ENCODE measurements at regions not wholly inside any gene's neighbourhood (a gene's known extent, or its start where the extent isn't known, plus 50 kb on each side); places are given as distances from the start of the nearest gene placed in this dataset.

DNA sequence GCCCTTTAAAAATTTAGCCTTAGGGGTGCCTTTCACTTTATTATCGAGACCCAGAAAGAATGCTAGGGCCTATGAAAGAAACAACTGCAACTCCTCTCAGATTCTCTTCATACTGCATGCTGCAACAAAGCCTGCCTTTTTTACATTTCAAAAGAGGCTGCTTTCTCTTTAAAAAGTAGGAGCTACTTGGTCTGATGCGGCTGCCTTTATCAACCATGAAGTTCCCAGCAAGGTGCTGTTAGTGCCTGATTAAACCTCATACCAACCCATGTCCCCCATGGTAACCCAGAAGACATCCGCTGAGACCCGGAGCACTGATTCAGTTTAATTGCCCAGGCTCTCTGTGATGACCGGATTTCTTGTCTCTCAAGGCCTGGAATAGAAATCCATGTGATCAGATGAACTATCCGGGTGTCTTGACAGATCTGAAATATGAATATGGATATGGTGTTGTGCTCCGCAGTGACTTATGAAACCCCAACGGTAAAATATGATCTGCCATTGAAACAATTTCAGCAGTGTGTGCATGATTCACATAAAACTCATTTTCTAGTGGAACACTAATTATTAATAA, 368.3 kb downstream of the ZNF521 start:
- H3K27me3 Mint-ChIP-seq (ENCODE audit: low read depth in 2 of 2): peaks cover 14 to 39% of the 10 kb centered on the region in 2 donors
- DNase-seq (no peak), ATAC-seq (no peak)
- Histone ChIP-seq H3K36me3 (ENCODE audit: control insufficient read depth, insufficient read depth, low read length) (no peaks in the 10 kb centered on the region), H3K27me3 (ENCODE audit: control insufficient read depth, insufficient read depth, low read length) (no peaks in the 10 kb centered on the region), H3K4me3 (ENCODE audit: low read length) (no peak overlapping the region), H3K9me3 (ENCODE audit: control insufficient read depth, insufficient read depth, low read length) (no peaks in the 10 kb centered on the region), H3K27ac (ENCODE audit: low read length) (no peak overlapping the region), H3K4me1 (ENCODE audit: control insufficient read depth, insufficient read depth, low read length) (no peaks in the 10 kb centered on the region)
- H3K9me3 Mint-ChIP-seq: no peaks in the 10 kb centered on the region
- TF ChIP-seq, protein P1, sequence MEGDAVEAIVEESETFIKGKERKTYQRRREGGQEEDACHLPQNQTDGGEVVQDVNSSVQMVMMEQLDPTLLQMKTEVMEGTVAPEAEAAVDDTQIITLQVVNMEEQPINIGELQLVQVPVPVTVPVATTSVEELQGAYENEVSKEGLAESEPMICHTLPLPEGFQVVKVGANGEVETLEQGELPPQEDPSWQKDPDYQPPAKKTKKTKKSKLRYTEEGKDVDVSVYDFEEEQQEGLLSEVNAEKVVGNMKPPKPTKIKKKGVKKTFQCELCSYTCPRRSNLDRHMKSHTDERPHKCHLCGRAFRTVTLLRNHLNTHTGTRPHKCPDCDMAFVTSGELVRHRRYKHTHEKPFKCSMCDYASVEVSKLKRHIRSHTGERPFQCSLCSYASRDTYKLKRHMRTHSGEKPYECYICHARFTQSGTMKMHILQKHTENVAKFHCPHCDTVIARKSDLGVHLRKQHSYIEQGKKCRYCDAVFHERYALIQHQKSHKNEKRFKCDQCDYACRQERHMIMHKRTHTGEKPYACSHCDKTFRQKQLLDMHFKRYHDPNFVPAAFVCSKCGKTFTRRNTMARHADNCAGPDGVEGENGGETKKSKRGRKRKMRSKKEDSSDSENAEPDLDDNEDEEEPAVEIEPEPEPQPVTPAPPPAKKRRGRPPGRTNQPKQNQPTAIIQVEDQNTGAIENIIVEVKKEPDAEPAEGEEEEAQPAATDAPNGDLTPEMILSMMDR (IDR thresholded peaks at IDR 0.05): no peak
- H3K27ac Mint-ChIP-seq: no peak overlapping the region
- no peaks in the 10 kb centered on the region for H3K36me3 Mint-ChIP-seq
- no peak overlapping the region for H3K4me3 Mint-ChIP-seq
- no peaks in the 10 kb centered on the region for H3K4me1 Mint-ChIP-seq
- intact Hi-C loops (cut with micrococcal nuclease): no loop called here
- whole genome bisulfite sequencing (ENCODE audit: insufficient coverage): 87% methylated on average over 8 of the region's 8 CpGs

DNA sequence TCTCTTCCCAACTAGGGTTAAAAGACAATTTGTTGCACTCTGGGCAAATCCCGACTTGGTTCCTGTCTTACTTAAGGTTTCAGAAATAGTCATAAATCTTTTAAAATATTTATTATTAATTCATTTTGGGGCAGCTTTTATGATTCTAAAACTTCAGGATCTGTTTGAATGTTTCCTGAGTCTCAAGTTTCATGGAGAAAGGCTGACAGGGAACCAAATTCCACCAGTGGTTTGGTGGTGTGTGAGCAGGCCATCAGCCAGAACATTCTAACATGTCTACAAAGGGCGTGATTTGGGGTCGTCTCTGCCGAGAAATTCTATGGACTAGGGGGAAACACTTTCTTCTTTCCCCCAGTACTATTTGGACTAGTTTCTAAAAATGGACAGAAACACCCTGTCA, 366.4 kb downstream of the ZNF521 start:
- H3K9me3 ChIP-seq (ENCODE audit: control insufficient read depth, insufficient read depth, low read length): no peaks in the 10 kb centered on the region
- WGBS (ENCODE audit: insufficient coverage): no CpG with 5 or more reads among the region's 4 CpGs
- TF ChIP-seq, protein P1 (IDR thresholded peaks at IDR 0.05): no peak
- ATAC-seq (no peak), DNase-seq (no peak)
- H3K27me3 ChIP-seq (ENCODE audit: control insufficient read depth, insufficient read depth, low read length): no peaks in the 10 kb centered on the region
- intact Hi-C loops (cut with micrococcal nuclease): no loop called here
- H3K4me1 ChIP-seq (ENCODE audit: control insufficient read depth, insufficient read depth, low read length): no peaks in the 10 kb centered on the region
- Mint-ChIP-seq H3K9me3 (no peaks in the 10 kb centered on the region), H3K27me3 (ENCODE audit: low read depth in 2 of 2) (peaks cover 10 to 42% of the 10 kb centered on the region in 2 donors), H3K36me3 (no peaks in the 10 kb centered on the region), H3K4me1 (no peaks in the 10 kb centered on the region), H3K27ac (no peak overlapping the region), H3K4me3 (no peak overlapping the region)
- no peak overlapping the region for H3K4me3 ChIP-seq (ENCODE audit: low read length)
- H3K36me3 ChIP-seq (ENCODE audit: control insufficient read depth, insufficient read depth, low read length): no peaks in the 10 kb centered on the region
- no peak overlapping the region for H3K27ac ChIP-seq (ENCODE audit: low read length)

DNA sequence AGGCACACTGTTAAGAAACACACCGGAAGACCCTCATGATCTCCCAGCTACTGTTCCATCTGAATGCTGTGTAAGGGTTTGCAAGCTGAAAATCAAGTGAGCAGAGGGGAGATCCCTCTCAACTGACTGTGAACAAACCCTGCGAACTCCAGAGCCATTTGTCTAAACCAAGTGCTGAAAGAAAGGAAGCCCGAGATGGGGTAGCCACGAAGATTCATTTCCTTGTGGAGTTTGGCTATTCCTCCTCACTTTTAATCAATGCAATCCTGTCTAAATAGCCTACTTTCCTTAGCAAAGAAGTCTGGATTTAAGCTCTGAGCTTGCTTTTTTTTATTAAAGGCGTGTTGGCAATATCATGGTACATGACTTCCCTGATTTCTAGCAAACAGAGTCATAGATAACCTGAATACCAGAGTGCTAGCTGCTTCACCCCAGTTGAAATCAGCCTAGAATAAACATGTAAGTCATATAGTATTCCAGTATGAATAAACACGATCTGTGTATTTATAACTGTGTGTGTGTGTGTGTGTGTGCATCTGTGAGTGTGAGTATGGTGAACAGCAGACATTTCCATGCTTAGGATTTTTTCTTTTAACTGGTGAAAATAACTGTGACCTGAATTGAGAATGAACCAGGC, 365.2 kb downstream of the ZNF521 start:
- no peaks in the 10 kb centered on the region for H3K4me1 Mint-ChIP-seq
- no peak overlapping the region for H3K27ac Mint-ChIP-seq
- DNase-seq (no peak), ATAC-seq (no peak)
- Histone ChIP-seq H3K27ac (ENCODE audit: low read length) (no peak overlapping the region), H3K9me3 (ENCODE audit: control insufficient read depth, insufficient read depth, low read length) (no peaks in the 10 kb centered on the region), H3K36me3 (ENCODE audit: control insufficient read depth, insufficient read depth, low read length) (no peaks in the 10 kb centered on the region), H3K27me3 (ENCODE audit: control insufficient read depth, insufficient read depth, low read length) (no peaks in the 10 kb centered on the region), H3K4me1 (ENCODE audit: control insufficient read depth, insufficient read depth, low read length) (no peaks in the 10 kb centered on the region), H3K4me3 (ENCODE audit: low read length) (no peak overlapping the region)
- TF ChIP-seq, protein P1 (IDR thresholded peaks at IDR 0.05): no peak
- H3K9me3 Mint-ChIP-seq: no peaks in the 10 kb centered on the region
- WGBS (ENCODE audit: insufficient coverage): 74% methylated on average over 6 of the region's 6 CpGs
- H3K36me3 Mint-ChIP-seq: no peaks in the 10 kb centered on the region
- H3K27me3 Mint-ChIP-seq (ENCODE audit: low read depth in 2 of 2): peaks cover 9 to 47% of the 10 kb centered on the region in 2 donors
- H3K4me3 Mint-ChIP-seq: no peak overlapping the region
- intact Hi-C loops (cut with micrococcal nuclease): no loop called here
